ENCODE measurements at regions not wholly inside any gene's neighbourhood (a gene's known extent, or its start where the extent isn't known, plus 50 kb on each side); places are given as distances from the start of the nearest gene placed in this dataset.

DNA sequence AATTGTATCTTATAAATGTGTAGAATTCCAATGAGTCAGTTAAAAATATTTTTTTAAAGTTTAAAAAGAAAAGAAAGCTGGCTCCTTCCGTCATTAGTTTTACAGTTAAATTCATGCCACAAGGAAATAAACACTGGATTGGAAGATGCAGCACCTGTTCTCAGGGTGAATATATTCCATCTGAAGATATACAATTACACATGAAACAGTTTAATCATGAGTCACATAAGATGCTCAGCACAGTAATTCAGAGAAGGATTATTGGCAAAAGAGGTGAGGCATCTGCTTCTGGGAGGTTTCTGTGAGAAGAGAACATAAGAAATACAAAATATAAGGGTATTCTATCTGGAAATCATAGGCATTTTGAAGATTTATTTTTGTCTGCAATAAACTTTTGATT lies 376.5 kb upstream of the SORCS1 start (continued):
- TF ChIP-seq, protein P1, sequence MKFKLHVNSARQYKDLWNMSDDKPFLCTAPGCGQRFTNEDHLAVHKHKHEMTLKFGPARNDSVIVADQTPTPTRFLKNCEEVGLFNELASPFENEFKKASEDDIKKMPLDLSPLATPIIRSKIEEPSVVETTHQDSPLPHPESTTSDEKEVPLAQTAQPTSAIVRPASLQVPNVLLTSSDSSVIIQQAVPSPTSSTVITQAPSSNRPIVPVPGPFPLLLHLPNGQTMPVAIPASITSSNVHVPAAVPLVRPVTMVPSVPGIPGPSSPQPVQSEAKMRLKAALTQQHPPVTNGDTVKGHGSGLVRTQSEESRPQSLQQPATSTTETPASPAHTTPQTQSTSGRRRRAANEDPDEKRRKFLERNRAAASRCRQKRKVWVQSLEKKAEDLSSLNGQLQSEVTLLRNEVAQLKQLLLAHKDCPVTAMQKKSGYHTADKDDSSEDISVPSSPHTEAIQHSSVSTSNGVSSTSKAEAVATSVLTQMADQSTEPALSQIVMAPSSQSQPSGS (tag by site-specific recombination; IDR thresholded peaks at IDR 0.05; ENCODE audit: low read depth) = no peak
- TF ChIP-seq, protein P2, sequence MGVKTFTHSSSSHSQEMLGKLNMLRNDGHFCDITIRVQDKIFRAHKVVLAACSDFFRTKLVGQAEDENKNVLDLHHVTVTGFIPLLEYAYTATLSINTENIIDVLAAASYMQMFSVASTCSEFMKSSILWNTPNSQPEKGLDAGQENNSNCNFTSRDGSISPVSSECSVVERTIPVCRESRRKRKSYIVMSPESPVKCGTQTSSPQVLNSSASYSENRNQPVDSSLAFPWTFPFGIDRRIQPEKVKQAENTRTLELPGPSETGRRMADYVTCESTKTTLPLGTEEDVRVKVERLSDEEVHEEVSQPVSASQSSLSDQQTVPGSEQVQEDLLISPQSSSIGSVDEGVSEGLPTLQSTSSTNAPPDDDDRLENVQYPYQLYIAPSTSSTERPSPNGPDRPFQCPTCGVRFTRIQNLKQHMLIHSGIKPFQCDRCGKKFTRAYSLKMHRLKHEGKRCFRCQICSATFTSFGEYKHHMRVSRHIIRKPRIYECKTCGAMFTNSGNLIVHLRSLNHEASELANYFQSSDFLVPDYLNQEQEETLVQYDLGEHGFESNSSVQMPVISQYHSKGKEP (tag by site-specific recombination; IDR thresholded peaks at IDR 0.05) = no peak
- TF ChIP-seq ZNF146 (tag by site-specific recombination; IDR thresholded peaks at IDR 0.05) = no peak
- no peak for TF ChIP-seq REST (tag by site-specific recombination; IDR thresholded peaks at IDR 0.05)

GRCh38 chr10:107529350-107529749 lies 364.8 kb upstream of the SORCS1 start:
- POLR2A ChIA-PET = no interaction called here
- Histone ChIP-seq H3K36me3 (ENCODE audit: control insufficient read depth in 2 of 2, insufficient read depth in 1 of 2, low read length in 2 of 2) (no peaks in the 10 kb centered on the region), H3K4me3 (ENCODE audit: low read depth, low read length) (no peak overlapping the region), H3K27ac (ENCODE audit: extremely low read depth, low read depth, low read length) (no peak overlapping the region), H3K9me3 (ENCODE audit: control insufficient read depth, insufficient read depth, low read depth, low read length) (no peaks in the 10 kb centered on the region), H3K4me1 (ENCODE audit: control insufficient read depth, insufficient read depth, low read length) (no peaks in the 10 kb centered on the region)
- CTCF ChIA-PET = no interaction called here
- TF ChIP-seq BCL11A (tag by site-specific recombination; IDR thresholded peaks at IDR 0.05; ENCODE audit: low read depth) (no peak), ZNF19 (tag by site-specific recombination; IDR thresholded peaks at IDR 0.05; ENCODE audit: low read depth) (no peak), ZNF623 (tag by site-specific recombination; IDR thresholded peaks at IDR 0.05) (no peak), ZNF175 (tag by site-specific recombination; IDR thresholded peaks at IDR 0.05) (no peak), GLI4 (tag by site-specific recombination; IDR thresholded peaks at IDR 0.05) (no peak), ZNF777 (tag by site-specific recombination; IDR thresholded peaks at IDR 0.05; ENCODE audit: borderline replicate concordance) (no peak), ZNF768 (tag by site-specific recombination; IDR thresholded peaks at IDR 0.05) (no peak), ZNF341 (tag by site-specific recombination; IDR thresholded peaks at IDR 0.05; ENCODE audit: low read depth) (no peak), ZNF776 (tag by site-specific recombination; IDR thresholded peaks at IDR 0.05; ENCODE audit: borderline replicate concordance) (no peak), ZFP3 (tag by site-specific recombination; IDR thresholded peaks at IDR 0.05; ENCODE audit: low read depth) (no peak), ZFHX2 (tag by site-specific recombination; conservative IDR thresholded peaks at IDR 0.05) (no peak), CTCF (tag by site-specific recombination; IDR thresholded peaks at IDR 0.05) (no peak), ZNF830 (tag by site-specific recombination; IDR thresholded peaks at IDR 0.05; ENCODE audit: low read depth) (no peak), ZNF610 (tag by site-specific recombination; IDR thresholded peaks at IDR 0.05; ENCODE audit: borderline replicate concordance) (no peak), ZNF302 (tag by site-specific recombination; IDR thresholded peaks at IDR 0.05; ENCODE audit: low read depth) (no peak)
- TF ChIP-seq, protein P3, sequence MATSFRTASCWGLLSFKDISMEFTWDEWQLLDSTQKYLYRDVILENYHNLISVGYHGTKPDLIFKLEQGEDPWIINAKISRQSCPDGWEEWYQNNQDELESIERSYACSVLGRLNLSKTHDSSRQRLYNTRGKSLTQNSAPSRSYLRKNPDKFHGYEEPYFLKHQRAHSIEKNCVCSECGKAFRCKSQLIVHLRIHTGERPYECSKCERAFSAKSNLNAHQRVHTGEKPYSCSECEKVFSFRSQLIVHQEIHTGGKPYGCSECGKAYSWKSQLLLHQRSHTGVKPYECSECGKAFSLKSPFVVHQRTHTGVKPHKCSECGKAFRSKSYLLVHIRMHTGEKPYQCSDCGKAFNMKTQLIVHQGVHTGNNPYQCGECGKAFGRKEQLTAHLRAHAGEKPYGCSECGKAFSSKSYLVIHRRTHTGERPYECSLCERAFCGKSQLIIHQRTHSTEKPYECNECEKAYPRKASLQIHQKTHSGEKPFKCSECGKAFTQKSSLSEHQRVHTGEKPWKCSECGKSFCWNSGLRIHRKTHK (tag by site-specific recombination; IDR thresholded peaks at IDR 0.05) = no peak
- TF ChIP-seq, protein P4, sequence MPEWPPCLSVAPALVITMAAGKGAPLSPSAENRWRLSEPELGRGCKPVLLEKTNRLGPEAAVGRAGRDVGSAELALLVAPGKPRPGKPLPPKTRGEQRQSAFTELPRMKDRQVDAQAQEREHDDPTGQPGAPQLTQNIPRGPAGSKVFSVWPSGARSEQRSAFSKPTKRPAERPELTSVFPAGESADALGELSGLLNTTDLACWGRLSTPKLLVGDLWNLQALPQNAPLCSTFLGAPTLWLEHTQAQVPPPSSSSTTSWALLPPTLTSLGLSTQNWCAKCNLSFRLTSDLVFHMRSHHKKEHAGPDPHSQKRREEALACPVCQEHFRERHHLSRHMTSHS (tag by site-specific recombination; IDR thresholded peaks at IDR 0.05) = no peak
